HG03060 (cell line): ENCODE measurements at regions not wholly inside any gene's neighbourhood (a gene's known extent, or its start where the extent isn't known, plus 50 kb on each side); places are given as distances from the start of the nearest gene placed in this dataset.
"Not testable (repeated sequence)": the region's sequence is repeated elsewhere in the genome, so short reads cannot be mapped to it uniquely, and the experiment has no call there.

Experiments
- ATAC-seq: cut with Tn5 transposase; IDR thresholded peaks from one replicate; pipeline ENCODE4 v1.9.1; 2021; ENCODE audit warnings: low read depth, moderate number of reproducible peaks; ENCODE audit not compliant: unreplicated experiment

GRCh38 chr22:48499456-48500425, 1327.9 kb downstream of the BRD1 start:
- ATAC-seq: no peak

- no peak for ATAC-seq
Observed at GRCh38 chr22:48498526-48499331, 1328.9 kb downstream of the BRD1 start.

DNA sequence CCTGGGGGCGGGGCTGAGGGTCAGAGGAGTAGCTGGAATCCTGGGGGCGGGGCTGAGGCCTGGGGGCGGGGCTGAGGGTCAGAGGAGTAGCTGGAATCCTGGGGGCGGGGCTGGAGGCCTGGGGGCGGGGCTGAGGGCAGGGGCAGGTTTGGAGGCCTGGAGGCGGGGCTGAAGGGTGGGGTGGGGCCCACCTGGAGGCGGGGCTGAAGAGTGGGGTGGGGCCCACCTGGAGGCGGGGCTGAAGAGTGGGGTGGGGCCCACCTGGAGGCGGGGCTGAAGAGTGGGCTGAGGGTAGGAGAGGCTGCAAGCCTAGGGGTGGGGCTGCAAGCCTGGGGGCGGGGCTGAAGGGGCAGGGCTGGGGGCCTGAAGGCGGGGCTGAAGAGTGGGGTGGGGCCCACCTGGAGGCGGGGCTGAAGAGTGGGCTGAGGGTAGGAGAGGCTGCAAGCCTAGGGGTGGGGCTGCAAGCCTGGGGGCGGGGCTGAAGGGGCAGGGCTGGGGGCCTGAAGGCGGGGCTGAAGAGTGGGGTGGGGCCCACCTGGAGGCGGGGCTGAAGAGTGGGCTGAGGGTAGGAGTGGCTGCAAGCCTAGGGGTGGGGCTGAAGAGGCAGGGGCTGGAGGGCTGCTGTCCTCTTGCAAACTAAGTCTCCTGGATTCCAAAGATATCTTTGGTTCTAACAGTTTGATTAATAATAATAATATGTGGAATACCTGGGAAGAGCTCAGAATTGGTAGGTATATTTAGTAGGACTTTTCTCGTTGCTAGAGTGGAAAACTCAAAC, 1329.7 kb downstream of the BRD1 start:
- ATAC-seq: not testable (repeated sequence)

GRCh38 chr22:48496987-48497650, 1330.6 kb downstream of the BRD1 start:
- no peak for ATAC-seq

- ATAC-seq: no peak
Observed at GRCh38 chr22:48496226-48496845, 1331.3 kb downstream of the BRD1 start.

DNA sequence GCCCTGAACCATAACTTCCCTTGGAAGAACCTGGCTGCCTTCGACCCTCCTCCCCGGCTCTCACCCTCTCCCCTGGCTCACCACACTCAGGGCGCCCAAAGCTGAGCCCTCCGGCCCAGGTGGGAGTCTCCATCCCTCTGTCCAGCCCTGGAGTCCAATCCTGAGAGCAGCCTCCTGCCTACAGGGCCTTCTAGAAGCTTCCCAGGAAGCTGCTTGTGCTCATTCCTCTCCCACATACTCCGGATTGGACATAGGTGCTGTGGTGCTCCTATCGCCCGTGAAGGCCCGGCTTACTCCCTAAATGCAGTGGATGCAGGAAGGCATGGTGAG, 1332.0 kb downstream of the BRD1 start:
- no peak for ATAC-seq

GRCh38 chr22:48494968-48495750, 1332.5 kb downstream of the BRD1 start:
- ATAC-seq: no peak

- no peak for ATAC-seq
Observed at GRCh38 chr22:48494256-48494967, 1333.3 kb downstream of the BRD1 start.

GRCh38 chr22:48493733-48494132, 1333.9 kb downstream of the BRD1 start:
- ATAC-seq: no peak

DNA sequence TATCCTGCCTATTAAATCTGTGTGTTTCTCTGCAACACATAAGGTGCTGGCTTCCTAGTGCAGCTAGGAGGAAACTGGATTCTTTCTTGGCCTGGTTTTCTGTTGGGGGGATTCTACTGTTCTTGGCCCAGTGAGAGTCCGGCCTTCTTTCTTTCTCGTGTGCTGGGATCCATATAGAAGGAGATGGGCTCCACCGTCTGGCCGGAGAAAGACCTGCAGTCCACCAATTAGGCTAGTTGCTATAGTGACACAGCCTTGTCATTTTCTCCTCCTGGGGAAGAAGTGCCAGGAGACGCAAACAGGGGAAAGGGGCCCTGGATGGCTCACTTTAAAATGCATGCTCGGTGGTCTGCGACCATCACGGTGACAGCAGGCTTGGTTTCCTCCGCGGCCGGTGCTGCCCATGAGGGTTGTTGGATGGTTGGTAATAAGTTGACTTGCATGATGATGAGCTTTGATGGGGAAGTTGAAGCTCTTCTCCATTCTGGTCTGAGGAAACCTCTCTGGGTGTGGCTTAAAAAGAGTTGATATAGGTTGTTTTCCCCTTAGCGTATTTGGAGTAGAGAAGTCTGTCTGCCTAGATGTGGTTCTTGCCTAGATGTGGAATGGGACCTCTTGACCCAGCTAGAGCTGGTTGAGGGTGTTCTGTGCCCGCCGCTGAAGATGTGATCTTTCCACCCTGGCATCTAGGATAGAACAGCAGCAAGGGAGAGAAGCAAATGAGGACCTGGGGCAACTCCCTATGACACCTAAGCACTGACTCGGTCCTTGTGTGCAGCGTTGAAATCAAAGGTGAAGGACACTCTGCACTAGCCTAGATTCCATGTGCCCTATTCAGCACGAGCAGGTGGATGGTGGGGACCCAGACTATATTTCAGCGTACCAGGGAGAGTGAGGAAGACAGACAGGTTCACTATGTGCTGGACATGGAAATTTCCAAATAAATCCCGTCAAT, 1335.0 kb downstream of the BRD1 start:
- ATAC-seq: no peak

GRCh38 chr22:48491451-48491941, 1336.2 kb downstream of the BRD1 start:
- no peak for ATAC-seq

DNA sequence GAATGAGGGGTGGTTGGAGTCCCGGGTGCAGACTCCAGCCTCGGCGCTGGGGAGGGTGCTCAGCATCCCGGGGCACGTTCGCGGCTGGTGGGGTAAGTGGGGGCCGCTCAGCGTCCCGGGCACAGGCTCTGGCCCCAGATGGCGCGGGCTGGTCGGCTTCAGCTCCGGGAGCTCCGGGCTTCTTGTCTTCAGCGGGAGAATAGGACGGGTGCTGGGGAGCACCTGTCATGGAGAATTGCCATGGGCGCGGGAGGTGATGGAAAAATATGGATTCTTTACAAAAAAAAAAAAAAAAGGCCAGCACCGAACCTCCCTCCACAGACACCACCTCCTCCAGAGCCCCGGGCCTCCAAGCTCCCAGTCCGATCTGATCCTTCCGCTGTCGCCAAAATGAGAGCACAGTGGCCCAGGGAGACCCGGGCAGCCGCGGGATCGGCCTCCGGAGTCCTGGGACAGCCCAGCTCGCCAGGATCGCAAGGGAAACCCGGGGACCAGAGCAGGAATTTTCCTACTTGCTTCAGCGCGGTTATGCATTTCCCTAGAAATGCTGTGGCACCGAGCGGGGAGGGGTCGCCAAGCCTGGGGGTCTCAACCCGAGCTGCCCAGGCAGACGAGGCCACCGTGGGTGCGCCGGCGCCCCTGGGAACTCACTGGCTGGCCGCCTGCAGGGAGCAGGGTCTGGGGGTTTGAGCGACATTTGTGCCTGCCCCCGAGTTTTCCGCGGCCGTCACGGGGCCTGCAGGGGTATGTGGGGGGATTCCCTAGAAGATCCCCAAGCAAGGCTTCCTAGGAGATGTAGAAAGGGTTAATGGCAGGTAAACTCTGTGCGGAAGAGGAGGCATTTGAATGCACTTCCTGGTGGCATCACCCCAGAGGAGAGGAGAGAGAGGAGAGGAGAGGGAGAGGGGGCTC, 1336.9 kb downstream of the BRD1 start:
- ATAC-seq: no peak

- no peak for ATAC-seq
Observed at GRCh38 chr22:48489551-48490499, 1337.8 kb downstream of the BRD1 start.

DNA sequence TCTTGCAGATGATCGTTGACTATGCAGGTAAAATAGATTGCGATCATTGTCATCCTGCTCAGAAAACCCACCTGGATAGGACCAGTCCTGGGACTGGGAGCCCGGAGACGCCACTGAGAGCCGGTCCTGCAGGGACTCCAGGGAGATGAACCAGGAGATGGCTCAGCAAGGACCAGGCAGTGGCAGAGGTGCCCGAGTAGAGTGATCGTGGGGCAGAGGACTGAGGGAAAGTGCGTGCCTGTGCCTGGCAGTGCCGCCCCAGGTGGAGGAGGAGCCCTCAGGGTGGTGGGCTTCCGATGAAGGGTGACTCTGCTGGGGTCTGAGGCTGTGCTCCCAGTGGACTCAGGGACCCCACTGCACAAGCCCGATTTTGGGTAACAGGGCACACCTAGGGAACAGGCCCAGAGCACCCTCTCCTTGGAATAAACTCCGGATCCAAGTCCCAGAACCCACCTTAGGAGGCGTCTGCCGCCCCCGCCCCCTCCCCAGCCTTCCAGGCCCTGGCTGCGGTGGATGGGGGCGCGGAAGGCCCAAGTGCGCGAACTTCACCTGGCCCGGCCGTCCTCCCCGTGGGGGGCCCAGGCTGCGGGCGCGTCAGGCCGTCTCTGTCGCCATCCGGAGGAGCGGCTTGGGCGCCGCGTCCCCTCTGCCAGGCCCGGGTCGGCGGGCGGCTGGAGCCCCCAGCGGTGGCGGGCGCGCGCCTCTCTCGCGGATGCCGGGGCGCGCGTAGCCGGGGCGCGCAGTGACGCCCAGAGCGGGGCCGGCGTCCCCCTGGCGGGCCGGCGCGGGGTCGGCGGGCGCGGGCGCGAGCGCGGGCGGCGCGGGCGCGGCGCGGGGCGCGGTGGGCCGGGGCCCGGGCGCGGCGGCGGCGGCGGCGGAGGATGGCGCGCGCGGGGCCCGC, 1338.8 kb downstream of the BRD1 start:
- ATAC-seq: no peak
